HCT116 (cell line): ENCODE measurements at regions not wholly inside any gene's neighbourhood (a gene's known extent, or its start where the extent isn't known, plus 50 kb on each side); places are given as distances from the start of the nearest gene placed in this dataset.

Source experiments
- CBX3 ChIP-seq: IDR thresholded peaks from 2 replicates; pipeline ENCODE4 v1.6.1; 2012; ENCODE audit warnings: low read depth
- CEBPB ChIP-seq: IDR thresholded peaks from 2 replicates; pipeline ENCODE4 v1.6.1; 2012; ENCODE audit warnings: low read depth
- CTCF ChIP-seq, 3 experiments: fragments of 200-600 bp in 1 of 3; sonication (generic) in 1 of 3; IDR thresholded peaks in 2 of 3; conservative IDR thresholded peaks in 1 of 3; 2 replicates each; pipeline ENCODE4 v1.5.1; 2012 to 2017; ENCODE audit warnings: low read depth in 2 of 3, low read length in 2 of 3, antibody characterized with exemption in 1 of 3, borderline replicate concordance in 1 of 3, control low read depth in 1 of 3, mild to moderate bottlenecking in 1 of 3, mixed read lengths in 1 of 3, mixed run types in 1 of 3, moderate library complexity in 1 of 3; ENCODE audit not compliant: insufficient read depth in 1 of 3
- EZH2 ChIP-seq: fragments of 200-600 bp; sonication (generic); IDR thresholded peaks from 2 replicates; pipeline ENCODE4 v1.6.1; 2017; ENCODE audit warnings: antibody characterized with exemption, mixed run types
- FOSL1 ChIP-seq: IDR thresholded peaks from 2 replicates; pipeline ENCODE4 v1.6.1; 2012; ENCODE audit warnings: low read depth
- POLR2A ChIP-seq: IDR thresholded peaks from 2 replicates; pipeline ENCODE4 v1.7.0; 2011; ENCODE audit warnings: borderline replicate concordance; ENCODE audit not compliant: insufficient read depth, insufficient read length; ENCODE audit errors: extremely low read depth
- POLR2AphosphoS5 ChIP-seq: IDR thresholded peaks from 2 replicates; pipeline ENCODE4 v1.6.1; 2011; ENCODE audit warnings: mild to moderate bottlenecking, low read depth, low read length, moderate library complexity
- RAD21 ChIP-seq: IDR thresholded peaks from 2 replicates; pipeline ENCODE4 v1.6.1; 2012; ENCODE audit warnings: low read depth, mild to moderate bottlenecking
- SIN3A ChIP-seq: IDR thresholded peaks from 2 replicates; pipeline ENCODE4 v1.6.1; 2012; ENCODE audit warnings: low read depth
- SP1 ChIP-seq: IDR thresholded peaks from 2 replicates; pipeline ENCODE4 v1.6.1; 2012; ENCODE audit warnings: low read depth
- TCF7L2 ChIP-seq: IDR thresholded peaks from 2 replicates; pipeline ENCODE4 v1.7.0; 2011; ENCODE audit warnings: borderline replicate concordance, inconsistent platforms; ENCODE audit not compliant: insufficient read depth, insufficient read length; ENCODE audit errors: extremely low read depth
- TF ChIP-seq, protein P1 (sequence below): IDR thresholded peaks from 2 replicates; pipeline ENCODE4 v1.6.1; 2012
- TF ChIP-seq, protein P2 (sequence below): IDR thresholded peaks from 2 replicates; pipeline ENCODE4 v1.6.1; 2012; ENCODE audit warnings: low read depth

GRCh38 chr10:123471811-123472210 is 194.3 kb upstream of the GPR26 start:
- no peak for TF ChIP-seq SIN3A
- TF ChIP-seq CTCF (IDR thresholded peaks at IDR 0.05 in 2 of 3, conservative IDR thresholded peaks at IDR 0.05 in 1 of 3; ENCODE audit: borderline replicate concordance in 1 of 3, insufficient read depth in 1 of 3, low read depth in 2 of 3, low read length in 2 of 3), result no peak
- TF ChIP-seq TCF7L2, result no peak
- TF ChIP-seq, protein P1, sequence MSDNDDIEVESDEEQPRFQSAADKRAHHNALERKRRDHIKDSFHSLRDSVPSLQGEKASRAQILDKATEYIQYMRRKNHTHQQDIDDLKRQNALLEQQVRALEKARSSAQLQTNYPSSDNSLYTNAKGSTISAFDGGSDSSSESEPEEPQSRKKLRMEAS, result no peak
- no peak for TF ChIP-seq POLR2A
- no peak for TF ChIP-seq CEBPB
- TF ChIP-seq, protein P2, sequence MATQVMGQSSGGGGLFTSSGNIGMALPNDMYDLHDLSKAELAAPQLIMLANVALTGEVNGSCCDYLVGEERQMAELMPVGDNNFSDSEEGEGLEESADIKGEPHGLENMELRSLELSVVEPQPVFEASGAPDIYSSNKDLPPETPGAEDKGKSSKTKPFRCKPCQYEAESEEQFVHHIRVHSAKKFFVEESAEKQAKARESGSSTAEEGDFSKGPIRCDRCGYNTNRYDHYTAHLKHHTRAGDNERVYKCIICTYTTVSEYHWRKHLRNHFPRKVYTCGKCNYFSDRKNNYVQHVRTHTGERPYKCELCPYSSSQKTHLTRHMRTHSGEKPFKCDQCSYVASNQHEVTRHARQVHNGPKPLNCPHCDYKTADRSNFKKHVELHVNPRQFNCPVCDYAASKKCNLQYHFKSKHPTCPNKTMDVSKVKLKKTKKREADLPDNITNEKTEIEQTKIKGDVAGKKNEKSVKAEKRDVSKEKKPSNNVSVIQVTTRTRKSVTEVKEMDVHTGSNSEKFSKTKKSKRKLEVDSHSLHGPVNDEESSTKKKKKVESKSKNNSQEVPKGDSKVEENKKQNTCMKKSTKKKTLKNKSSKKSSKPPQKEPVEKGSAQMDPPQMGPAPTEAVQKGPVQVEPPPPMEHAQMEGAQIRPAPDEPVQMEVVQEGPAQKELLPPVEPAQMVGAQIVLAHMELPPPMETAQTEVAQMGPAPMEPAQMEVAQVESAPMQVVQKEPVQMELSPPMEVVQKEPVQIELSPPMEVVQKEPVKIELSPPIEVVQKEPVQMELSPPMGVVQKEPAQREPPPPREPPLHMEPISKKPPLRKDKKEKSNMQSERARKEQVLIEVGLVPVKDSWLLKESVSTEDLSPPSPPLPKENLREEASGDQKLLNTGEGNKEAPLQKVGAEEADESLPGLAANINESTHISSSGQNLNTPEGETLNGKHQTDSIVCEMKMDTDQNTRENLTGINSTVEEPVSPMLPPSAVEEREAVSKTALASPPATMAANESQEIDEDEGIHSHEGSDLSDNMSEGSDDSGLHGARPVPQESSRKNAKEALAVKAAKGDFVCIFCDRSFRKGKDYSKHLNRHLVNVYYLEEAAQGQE, result no peak
- no peak for TF ChIP-seq EZH2
- no peak for TF ChIP-seq POLR2AphosphoS5
- TF ChIP-seq CBX3, result no peak
- TF ChIP-seq RAD21, result no peak
- no peak for TF ChIP-seq SP1
- TF ChIP-seq FOSL1, result no peak
